ENCODE measurements at regions not wholly inside any gene's neighbourhood (a gene's known extent, or its start where the extent isn't known, plus 50 kb on each side); places are given as distances from the start of the nearest gene placed in this dataset.

DNA sequence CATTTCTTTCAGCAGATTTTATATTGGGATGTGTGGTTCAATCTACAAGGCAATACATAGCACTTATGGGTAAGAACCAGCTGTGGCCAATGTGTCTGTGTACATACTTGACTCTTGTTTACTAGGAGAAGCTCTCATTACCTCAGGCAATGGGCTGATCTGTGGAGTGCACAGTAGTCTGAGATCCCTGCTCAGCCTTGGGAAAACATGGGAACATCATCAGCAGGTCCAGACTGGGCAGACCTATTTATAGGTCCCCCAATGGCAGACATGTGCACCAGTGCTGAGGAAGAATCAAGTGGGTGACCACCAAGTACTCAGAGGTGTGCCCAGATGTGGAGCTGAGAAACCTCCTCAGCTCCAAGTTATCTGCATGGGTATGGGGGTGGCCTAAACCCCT lies 349.7 kb downstream of the KIF20B start:
- TF ChIP-seq, protein P1, sequence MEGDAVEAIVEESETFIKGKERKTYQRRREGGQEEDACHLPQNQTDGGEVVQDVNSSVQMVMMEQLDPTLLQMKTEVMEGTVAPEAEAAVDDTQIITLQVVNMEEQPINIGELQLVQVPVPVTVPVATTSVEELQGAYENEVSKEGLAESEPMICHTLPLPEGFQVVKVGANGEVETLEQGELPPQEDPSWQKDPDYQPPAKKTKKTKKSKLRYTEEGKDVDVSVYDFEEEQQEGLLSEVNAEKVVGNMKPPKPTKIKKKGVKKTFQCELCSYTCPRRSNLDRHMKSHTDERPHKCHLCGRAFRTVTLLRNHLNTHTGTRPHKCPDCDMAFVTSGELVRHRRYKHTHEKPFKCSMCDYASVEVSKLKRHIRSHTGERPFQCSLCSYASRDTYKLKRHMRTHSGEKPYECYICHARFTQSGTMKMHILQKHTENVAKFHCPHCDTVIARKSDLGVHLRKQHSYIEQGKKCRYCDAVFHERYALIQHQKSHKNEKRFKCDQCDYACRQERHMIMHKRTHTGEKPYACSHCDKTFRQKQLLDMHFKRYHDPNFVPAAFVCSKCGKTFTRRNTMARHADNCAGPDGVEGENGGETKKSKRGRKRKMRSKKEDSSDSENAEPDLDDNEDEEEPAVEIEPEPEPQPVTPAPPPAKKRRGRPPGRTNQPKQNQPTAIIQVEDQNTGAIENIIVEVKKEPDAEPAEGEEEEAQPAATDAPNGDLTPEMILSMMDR (IDR thresholded peaks at IDR 0.05) = no peak
- TF ChIP-seq EP300 (IDR thresholded peaks at IDR 0.05) = no peak
- no peak for TF ChIP-seq POLR2AphosphoS5 (IDR thresholded peaks at IDR 0.05)
- TF ChIP-seq POLR2A (IDR thresholded peaks at IDR 0.05; ENCODE audit: low read depth) = no peak

Measured in esophagus muscularis mucosa (tissue), 4 donors.